GM12875 (cell line): ENCODE measurements at regions not wholly inside any gene's neighbourhood (a gene's known extent, or its start where the extent isn't known, plus 50 kb on each side); places are given as distances from the start of the nearest gene placed in this dataset.

ENCODE experiments used
- H3K4me3 ChIP-seq: one replicate; pipeline ENCODE4 v1.5.1; 2011; ENCODE audit warnings: low read depth, low read length, control low read depth
- TF ChIP-seq, protein P1 (sequence below): IDR thresholded peaks from 2 replicates; pipeline ENCODE4 v1.5.1; 2011; ENCODE audit warnings: low read depth, mild to moderate bottlenecking, control low read depth, inconsistent platforms, low read length, moderate library complexity, borderline replicate concordance; ENCODE audit not compliant: insufficient read depth

DNA sequence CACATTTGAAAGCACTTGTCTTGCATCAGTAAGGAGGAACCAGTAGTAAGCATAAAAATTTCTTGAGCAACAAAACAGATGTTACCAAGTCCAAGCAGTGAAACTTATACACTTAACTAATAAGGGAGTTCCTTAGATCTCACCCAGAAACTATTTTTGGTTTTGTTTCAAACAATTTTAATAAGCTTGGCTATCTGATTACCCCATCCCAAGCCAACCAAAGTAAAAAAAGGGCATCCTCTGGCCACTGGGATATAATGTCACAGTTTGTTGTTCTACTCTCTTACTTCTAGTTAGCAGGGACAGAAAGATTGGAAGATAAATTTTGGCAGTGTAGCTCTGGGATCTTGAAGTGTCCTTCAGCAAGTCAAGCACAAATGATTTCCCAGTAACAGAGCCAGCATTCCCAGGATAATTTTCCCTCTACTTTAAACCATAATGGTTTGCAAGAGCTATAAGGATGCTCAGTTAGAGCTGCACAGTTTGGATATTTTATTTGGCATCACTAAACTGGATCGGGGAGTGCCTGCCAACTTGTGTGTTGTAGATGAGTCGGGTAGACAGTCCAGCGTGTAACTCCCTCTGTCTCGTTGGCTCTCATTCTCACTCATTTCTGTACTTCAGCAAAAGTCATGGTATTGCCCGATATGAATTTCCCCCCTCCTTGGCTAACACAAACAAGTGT is 161.9 kb upstream of the HMHB1 start:
- no peak overlapping the region for H3K4me3 ChIP-seq
- TF ChIP-seq, protein P1, sequence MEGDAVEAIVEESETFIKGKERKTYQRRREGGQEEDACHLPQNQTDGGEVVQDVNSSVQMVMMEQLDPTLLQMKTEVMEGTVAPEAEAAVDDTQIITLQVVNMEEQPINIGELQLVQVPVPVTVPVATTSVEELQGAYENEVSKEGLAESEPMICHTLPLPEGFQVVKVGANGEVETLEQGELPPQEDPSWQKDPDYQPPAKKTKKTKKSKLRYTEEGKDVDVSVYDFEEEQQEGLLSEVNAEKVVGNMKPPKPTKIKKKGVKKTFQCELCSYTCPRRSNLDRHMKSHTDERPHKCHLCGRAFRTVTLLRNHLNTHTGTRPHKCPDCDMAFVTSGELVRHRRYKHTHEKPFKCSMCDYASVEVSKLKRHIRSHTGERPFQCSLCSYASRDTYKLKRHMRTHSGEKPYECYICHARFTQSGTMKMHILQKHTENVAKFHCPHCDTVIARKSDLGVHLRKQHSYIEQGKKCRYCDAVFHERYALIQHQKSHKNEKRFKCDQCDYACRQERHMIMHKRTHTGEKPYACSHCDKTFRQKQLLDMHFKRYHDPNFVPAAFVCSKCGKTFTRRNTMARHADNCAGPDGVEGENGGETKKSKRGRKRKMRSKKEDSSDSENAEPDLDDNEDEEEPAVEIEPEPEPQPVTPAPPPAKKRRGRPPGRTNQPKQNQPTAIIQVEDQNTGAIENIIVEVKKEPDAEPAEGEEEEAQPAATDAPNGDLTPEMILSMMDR = no peak

GRCh38 chr5:143648696-143649095 is 163.3 kb upstream of the HMHB1 start:
- TF ChIP-seq, protein P1 = peak; percentile 26; the same call in 1 of the 2 replicates
- H3K4me3 ChIP-seq = no peak overlapping the region

- TF ChIP-seq, protein P1 = no peak
- no peak overlapping the region for H3K4me3 ChIP-seq
Observed at GRCh38 chr5:143646961-143647360, 165.0 kb upstream of the HMHB1 start.

GRCh38 chr5:143645356-143645755 is 166.6 kb upstream of the HMHB1 start:
- TF ChIP-seq, protein P1 = no peak
- H3K4me3 ChIP-seq = no peak overlapping the region

- H3K4me3 ChIP-seq = no peak overlapping the region
- TF ChIP-seq, protein P1 = no peak
Observed at GRCh38 chr5:143644727-143645126, 167.2 kb upstream of the HMHB1 start.

- TF ChIP-seq, protein P1 = no peak
- H3K4me3 ChIP-seq = no peak overlapping the region
Observed at GRCh38 chr5:143642791-143643190, 169.2 kb upstream of the HMHB1 start.

GRCh38 chr5:143641549-143642355 is 170.2 kb upstream of the HMHB1 start:
- TF ChIP-seq, protein P1 = no peak
- no peak overlapping the region for H3K4me3 ChIP-seq
